Uterus (tissue), 3 donors: ENCODE measurements at regions not wholly inside any gene's neighbourhood (a gene's known extent, or its start where the extent isn't known, plus 50 kb on each side); places are given as distances from the start of the nearest gene placed in this dataset.

Source experiments
- DNase-seq, 2 donors: peaks; one replicate each; pipeline ENCODE4 v3.0.0-alpha.2; 2019 to 2020
- H3K27ac ChIP-seq, 2 donors: fragments of 200-600 bp; sonication (generic); 1 replicate in 1 of 2; 2 replicates in 1 of 2; pipeline ENCODE4 v1.5.1; 2016 to 2018
- H3K27me3 ChIP-seq, 2 donors: fragments of 200-600 bp; sonication (generic); one replicate each; pipeline ENCODE4 v1.5.1; 2018 to 2019; ENCODE audit warnings: control low read depth in 1 of 2
- H3K36me3 ChIP-seq, 2 donors: fragments of 200-600 bp; sonication (generic); one replicate each; pipeline ENCODE4 v1.5.1; 2019; ENCODE audit warnings: control low read depth in 1 of 2
- H3K4me1 ChIP-seq, 2 donors: fragments of 200-600 bp; sonication (generic); one replicate each; pipeline ENCODE4 v1.5.1; 2018 to 2019; ENCODE audit warnings: control low read depth in 1 of 2
- H3K4me3 ChIP-seq, 2 donors: fragments of 200-600 bp; sonication (generic); 1 replicate in 1 of 2; 2 replicates in 1 of 2; pipeline ENCODE4 v1.5.1; 2018 to 2019; ENCODE audit warnings: mild to moderate bottlenecking in 1 of 2
- H3K9me3 ChIP-seq, 2 donors: fragments of 200-600 bp; sonication (generic); one replicate each; pipeline ENCODE4 v1.5.1; 2019; ENCODE audit warnings: control low read depth in 1 of 2
- POLR2A ChIP-seq, 2 donors: fragments of 450-650 bp; IDR thresholded peaks; one replicate each; pipeline ENCODE4 v1.6.1; 2016; ENCODE audit warnings: antibody characterized with exemption in 2 of 2, mild to moderate bottlenecking in 1 of 2, moderate library complexity in 1 of 2
- intact Hi-C: fragments of 100-400 bp; cut with DNase I; formaldehyde crosslinking; loops from one replicate; pipeline ENCODE4 v1.15.1; 2023; ENCODE audit warnings: low total_unique reads
- TF ChIP-seq, protein P1 (sequence below), 4 experiments: fragments of 200-600 bp in 2 of 4; fragments of 450-650 bp in 2 of 4; sonication (generic) in 2 of 4; IDR thresholded peaks; one replicate each; pipeline ENCODE4 v1.5.1; 2016 to 2019; ENCODE audit warnings: antibody characterized with exemption in 4 of 4, mild to moderate bottlenecking in 2 of 4, moderate library complexity in 1 of 4
- donor health status: DM: yes; HTN: yes; CAD: no.

GRCh38 chr5:93236807-93237421 lies 344.1 kb downstream of the NR2F1-AS1 start:
- no peak for TF ChIP-seq POLR2A (IDR thresholded peaks at IDR 0.05)
- TF ChIP-seq, protein P1, sequence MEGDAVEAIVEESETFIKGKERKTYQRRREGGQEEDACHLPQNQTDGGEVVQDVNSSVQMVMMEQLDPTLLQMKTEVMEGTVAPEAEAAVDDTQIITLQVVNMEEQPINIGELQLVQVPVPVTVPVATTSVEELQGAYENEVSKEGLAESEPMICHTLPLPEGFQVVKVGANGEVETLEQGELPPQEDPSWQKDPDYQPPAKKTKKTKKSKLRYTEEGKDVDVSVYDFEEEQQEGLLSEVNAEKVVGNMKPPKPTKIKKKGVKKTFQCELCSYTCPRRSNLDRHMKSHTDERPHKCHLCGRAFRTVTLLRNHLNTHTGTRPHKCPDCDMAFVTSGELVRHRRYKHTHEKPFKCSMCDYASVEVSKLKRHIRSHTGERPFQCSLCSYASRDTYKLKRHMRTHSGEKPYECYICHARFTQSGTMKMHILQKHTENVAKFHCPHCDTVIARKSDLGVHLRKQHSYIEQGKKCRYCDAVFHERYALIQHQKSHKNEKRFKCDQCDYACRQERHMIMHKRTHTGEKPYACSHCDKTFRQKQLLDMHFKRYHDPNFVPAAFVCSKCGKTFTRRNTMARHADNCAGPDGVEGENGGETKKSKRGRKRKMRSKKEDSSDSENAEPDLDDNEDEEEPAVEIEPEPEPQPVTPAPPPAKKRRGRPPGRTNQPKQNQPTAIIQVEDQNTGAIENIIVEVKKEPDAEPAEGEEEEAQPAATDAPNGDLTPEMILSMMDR (IDR thresholded peaks at IDR 0.05), result no peak
- Histone ChIP-seq H3K27ac (no peak overlapping the region), H3K9me3 (no peaks in the 10 kb centered on the region), H3K4me3 (no peak overlapping the region), H3K4me1 (no peaks in the 10 kb centered on the region), H3K27me3 (no peaks in the 10 kb centered on the region), H3K36me3 (no peaks in the 10 kb centered on the region)
- DNase-seq, result no peak
- intact Hi-C loops, result no loop called here

GRCh38 chr5:93235761-93236160 lies 345.3 kb downstream of the NR2F1-AS1 start:
- no peaks in the 10 kb centered on the region for H3K4me1 ChIP-seq
- DNase-seq, result no peak
- TF ChIP-seq, protein P1 (IDR thresholded peaks at IDR 0.05), result no peak
- intact Hi-C loops, result no loop called here
- H3K27ac ChIP-seq, result no peak overlapping the region
- no peaks in the 10 kb centered on the region for H3K36me3 ChIP-seq
- no peaks in the 10 kb centered on the region for H3K9me3 ChIP-seq
- no peak overlapping the region for H3K4me3 ChIP-seq
- no peaks in the 10 kb centered on the region for H3K27me3 ChIP-seq

DNA sequence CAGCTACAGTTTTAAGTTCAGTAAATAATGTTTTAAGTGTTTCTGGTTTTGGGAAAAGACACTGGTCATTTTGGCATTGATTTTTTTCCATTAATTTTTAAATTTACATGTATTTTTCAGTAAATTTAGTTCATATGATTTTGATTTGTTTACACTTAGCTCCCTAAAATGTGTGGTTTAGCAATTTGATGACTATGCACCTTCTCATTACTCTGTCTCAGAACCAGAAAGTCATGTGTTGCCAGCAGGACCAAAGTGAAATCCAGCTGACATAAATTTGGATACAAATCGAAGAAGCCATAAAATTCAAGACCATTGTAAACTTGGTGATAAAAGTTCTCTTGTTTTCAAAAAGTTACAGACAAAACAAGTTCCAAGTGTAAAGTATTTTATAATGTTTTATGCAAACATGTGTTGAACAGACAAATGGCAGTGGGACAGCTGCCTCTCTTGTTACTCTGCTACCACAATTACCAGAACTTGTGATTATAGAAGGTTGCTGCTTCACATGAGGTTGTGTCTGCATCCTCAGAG lies 354.8 kb downstream of the NR2F1-AS1 start:
- no peak for DNase-seq
- peak overlapping the region; percentile 60 to 68 for H3K27ac ChIP-seq
- no peak for TF ChIP-seq POLR2A (IDR thresholded peaks at IDR 0.05)
- TF ChIP-seq, protein P1 (IDR thresholded peaks at IDR 0.05), result no peak
- no peaks in the 10 kb centered on the region for H3K4me1 ChIP-seq
- no peaks in the 10 kb centered on the region for H3K9me3 ChIP-seq
- no peak overlapping the region for H3K4me3 ChIP-seq
- no peaks in the 10 kb centered on the region for H3K36me3 ChIP-seq
- H3K27me3 ChIP-seq, result no peaks in the 10 kb centered on the region
- intact Hi-C loops, result no loop called here

DNA sequence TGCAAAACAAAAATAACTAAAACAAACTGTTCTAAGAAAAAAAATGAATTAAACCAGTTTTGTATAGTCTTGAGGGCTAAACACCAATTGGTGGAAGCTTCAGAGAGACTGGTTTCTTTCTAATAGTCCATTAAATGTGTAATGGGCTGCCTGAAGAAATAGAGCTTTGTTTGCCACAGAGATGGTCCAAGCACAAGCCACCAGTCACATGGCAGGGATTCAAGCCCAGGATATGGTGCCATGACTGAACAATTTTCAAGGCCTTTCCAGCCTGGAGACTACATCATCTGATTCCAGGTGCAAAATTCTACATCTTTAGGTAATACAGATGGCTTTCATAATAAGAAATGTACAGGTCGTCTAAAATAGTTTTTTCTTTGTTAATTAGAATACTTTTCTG lies 355.3 kb downstream of the NR2F1-AS1 start:
- H3K9me3 ChIP-seq, result no peaks in the 10 kb centered on the region
- DNase-seq, result no peak
- H3K4me3 ChIP-seq, result no peak overlapping the region
- H3K36me3 ChIP-seq, result no peaks in the 10 kb centered on the region
- peak overlapping the region; percentile 60 to 68 for H3K27ac ChIP-seq
- TF ChIP-seq POLR2A (IDR thresholded peaks at IDR 0.05), result no peak
- TF ChIP-seq, protein P1 (IDR thresholded peaks at IDR 0.05), result no peak
- H3K4me1 ChIP-seq, result no peaks in the 10 kb centered on the region
- intact Hi-C loops, result no loop called here
- H3K27me3 ChIP-seq, result no peaks in the 10 kb centered on the region

- Histone ChIP-seq H3K27ac (peak overlapping the region in 1 of 2 donors; percentile 60), H3K27me3 (no peaks in the 10 kb centered on the region), H3K4me1 (no peaks in the 10 kb centered on the region), H3K9me3 (no peaks in the 10 kb centered on the region), H3K36me3 (no peaks in the 10 kb centered on the region), H3K4me3 (no peak overlapping the region)
- DNase-seq, result no peak
- TF ChIP-seq, protein P1 (IDR thresholded peaks at IDR 0.05), result no peak
- TF ChIP-seq POLR2A (IDR thresholded peaks at IDR 0.05), result no peak
- intact Hi-C loops, result no loop called here
These were observed 356.4 kb downstream of the NR2F1-AS1 start for GRCh38 chr5:93224624-93225023.
